ENCODE measurements at regions not wholly inside any gene's neighbourhood (a gene's known extent, or its start where the extent isn't known, plus 50 kb on each side); places are given as distances from the start of the nearest gene placed in this dataset.

- no peak for TF ChIP-seq POLR2AphosphoS5 (IDR thresholded peaks at IDR 0.05)
- no peak for TF ChIP-seq CTCF (IDR thresholded peaks at IDR 0.05 in 8 of 11, conservative IDR thresholded peaks at IDR 0.05 in 3 of 11)
These were observed 56.7 kb upstream of the ACTBL2 start for GRCh38 chr5:57539281-57539701.

Measured in spleen (tissue), 7 donors.